IMR-90 (cell line): ENCODE measurements at regions not wholly inside any gene's neighbourhood (a gene's known extent, or its start where the extent isn't known, plus 50 kb on each side); places are given as distances from the start of the nearest gene placed in this dataset.

Experiments used
- ATAC-seq: fragments of 200-7000 bp; cut with Tn5 transposase; 2 replicates; pipeline ENCODE4 v1.9.1; 2020; ENCODE audit warnings: low read depth, mild to moderate bottlenecking, moderate library complexity
- BruUV-seq: library from RNA; stranded (reverse); fragments of 400-500 nt; replicated peaks from 2 replicates; lab custom pipeline; 2021; lab: Mats Ljungman, UMichigan
- CTCF ChIA-PET: fragments of 300-600 bp; formaldehyde crosslinking; extraction: SDS; loops from one replicate; lab custom pipeline; 2021; ENCODE audit warnings: antibody characterized with exemption; lab: Yijun Ruan, JAX
- POLR2A ChIA-PET: fragments of 300-600 bp; sonication (Branson Sonifier 250); formaldehyde crosslinking; loops from one replicate; lab custom pipeline; 2022; ENCODE audit warnings: antibody characterized with exemption; ENCODE audit not compliant: unreplicated experiment; lab: Charles Lee
- DNase-seq: peaks from one replicate; pipeline ENCODE4 v3.0.0; 2013
- H2AFZ ChIP-seq: replicated peaks from 2 replicates; pipeline ENCODE3; 2013; ENCODE audit warnings: low read length, mild to moderate bottlenecking; ENCODE audit not compliant: poor library complexity
- H2AK5ac ChIP-seq: 2 replicates; pipeline ENCODE4 v1.6.1; 2013; ENCODE audit warnings: low read depth, low read length, inconsistent platforms
- H2AK9ac ChIP-seq: replicated peaks from 2 replicates; pipeline ENCODE3; 2013; ENCODE audit warnings: mild to moderate bottlenecking, low read depth, low read length, moderate library complexity; ENCODE audit not compliant: poor library complexity
- H2BK120ac ChIP-seq: 2 replicates; pipeline ENCODE4 v1.6.1; 2013; ENCODE audit warnings: low read depth, low read length, inconsistent platforms
- H2BK15ac ChIP-seq: 3 replicates; pipeline ENCODE4 v1.6.1; 2013; ENCODE audit warnings: low read depth, low read length, inconsistent platforms
- H2BK20ac ChIP-seq: 2 replicates; pipeline ENCODE4 v1.6.1; 2013; ENCODE audit warnings: low read depth, mild to moderate bottlenecking, inconsistent platforms, low read length, moderate library complexity
- H2BK5ac ChIP-seq: 2 replicates; pipeline ENCODE4 v1.6.1; 2013; ENCODE audit warnings: mild to moderate bottlenecking, low read depth, low read length, inconsistent platforms; ENCODE audit not compliant: poor library complexity, severe bottlenecking
- H3K14ac ChIP-seq: replicated peaks from 2 replicates; pipeline ENCODE4 v1.6.1; 2013; ENCODE audit warnings: low read depth, low read length, inconsistent platforms
- H3K18ac ChIP-seq: 2 replicates; pipeline ENCODE4 v1.6.1; 2013; ENCODE audit warnings: low read depth, low read length, control low read depth
- H3K23ac ChIP-seq: 2 replicates; pipeline ENCODE4 v1.6.1; 2013; ENCODE audit warnings: low read depth, low read length, inconsistent platforms
- H3K27ac ChIP-seq: 2 replicates; pipeline ENCODE4 v1.5.1; 2013; ENCODE audit warnings: mild to moderate bottlenecking, control low read depth, low read length; ENCODE audit not compliant: insufficient read depth
- H3K27me3 ChIP-seq: 2 replicates; pipeline ENCODE4 v1.6.1; 2013; ENCODE audit warnings: low read length; ENCODE audit not compliant: control insufficient read depth, insufficient read depth
- H3K36me3 ChIP-seq: 2 replicates; pipeline ENCODE4 v1.6.1; 2013; ENCODE audit warnings: low read length, mixed read lengths; ENCODE audit not compliant: control insufficient read depth, insufficient read depth
- H3K4ac ChIP-seq: 2 replicates; pipeline ENCODE4 v1.6.1; 2013; ENCODE audit warnings: low read depth, low read length, inconsistent platforms
- H3K4me1 ChIP-seq: 2 replicates; pipeline ENCODE4 v1.6.1; 2013; ENCODE audit warnings: low read length, mixed read lengths; ENCODE audit not compliant: control insufficient read depth, insufficient read depth
- H3K4me2 ChIP-seq: 2 replicates; pipeline ENCODE4 v1.6.1; 2013; ENCODE audit warnings: low read depth, mild to moderate bottlenecking, control low read depth, low read length, moderate library complexity
- H3K4me3 ChIP-seq: 2 replicates; pipeline ENCODE4 v1.5.1; 2013; ENCODE audit warnings: low read depth, mild to moderate bottlenecking, control low read depth, low read length, moderate library complexity; ENCODE audit not compliant: insufficient read depth
- H3K56ac ChIP-seq: 2 replicates; pipeline ENCODE4 v1.6.1; 2013; ENCODE audit warnings: low read length, inconsistent platforms; ENCODE audit not compliant: insufficient read depth; ENCODE audit errors: extremely low read depth
- H3K79me1 ChIP-seq, 2 experiments: 2 replicates each; pipeline ENCODE4 v1.6.1; 2013; ENCODE audit warnings: low read length in 2 of 2, inconsistent platforms in 1 of 2, low read depth in 1 of 2
- H3K9ac ChIP-seq: 2 replicates; pipeline ENCODE4 v1.6.1; 2013; ENCODE audit warnings: low read depth, low read length, control low read depth
- H3K9me1 ChIP-seq: 2 replicates; pipeline ENCODE4 v1.6.1; 2013; ENCODE audit warnings: low read length, inconsistent platforms; ENCODE audit not compliant: insufficient read depth
- H3K9me3 ChIP-seq: 2 replicates; pipeline ENCODE4 v1.6.1; 2013; ENCODE audit warnings: low read length; ENCODE audit not compliant: control insufficient read depth, insufficient read depth
- H4K20me1 ChIP-seq: 2 replicates; pipeline ENCODE4 v1.6.1; 2013; ENCODE audit warnings: low read length, inconsistent platforms; ENCODE audit not compliant: insufficient read depth
- H4K5ac ChIP-seq: 2 replicates; pipeline ENCODE4 v1.6.1; 2013; ENCODE audit warnings: mild to moderate bottlenecking, low read depth, low read length, control low read depth
- H4K8ac ChIP-seq, 2 experiments: 2 replicates each; pipeline ENCODE4 v1.6.1; 2013; ENCODE audit warnings: low read depth in 2 of 2, low read length in 2 of 2, control low read depth in 1 of 2, inconsistent platforms in 1 of 2
- H4K91ac ChIP-seq: 2 replicates; pipeline ENCODE4 v1.6.1; 2013; ENCODE audit warnings: low read depth, low read length, inconsistent platforms; ENCODE audit not compliant: insufficient read depth
- BHLHE40 ChIP-seq: fragments of 150-350 bp; IDR thresholded peaks from 2 replicates; pipeline ENCODE4 v1.6.1; 2016; ENCODE audit warnings: mild to moderate bottlenecking, low read depth, low read length
- CHD1 ChIP-seq: IDR thresholded peaks from 2 replicates; pipeline ENCODE4 v1.6.1; 2012; ENCODE audit warnings: low read depth, low read length, improper control_type of control experiment
- MAZ ChIP-seq: IDR thresholded peaks from 2 replicates; pipeline ENCODE4 v1.6.1; 2012; ENCODE audit warnings: low read depth, mild to moderate bottlenecking, low read length, improper control_type of control experiment, moderate library complexity, borderline replicate concordance
- MXI1 ChIP-seq: IDR thresholded peaks from 2 replicates; pipeline ENCODE4 v1.6.1; 2012; ENCODE audit warnings: low read depth, mild to moderate bottlenecking, low read length, moderate library complexity, borderline replicate concordance
- NFE2L2 ChIP-seq: fragments of 150-350 bp; IDR thresholded peaks from 2 replicates; pipeline ENCODE4 v1.6.1; 2016; ENCODE audit warnings: low read depth, mild to moderate bottlenecking, low read length
- RAD21 ChIP-seq: IDR thresholded peaks from 2 replicates; pipeline ENCODE4 v1.6.1; 2012; ENCODE audit warnings: low read length, improper control_type of control experiment
- RCOR1 ChIP-seq: IDR thresholded peaks from 2 replicates; pipeline ENCODE4 v1.6.1; 2012; ENCODE audit warnings: mild to moderate bottlenecking, low read length, improper control_type of control experiment; ENCODE audit not compliant: insufficient replicate concordance
- RFX5 ChIP-seq: IDR thresholded peaks from 2 replicates; pipeline ENCODE4 v1.8.0; 2012; ENCODE audit warnings: low read depth, mild to moderate bottlenecking, low read length, moderate library complexity
- USF2 ChIP-seq: fragments of 150-350 bp; IDR thresholded peaks from 2 replicates; pipeline ENCODE4 v1.6.1; 2017; ENCODE audit warnings: mild to moderate bottlenecking, antibody characterized with exemption, low read length, low read depth
- WGBS, 2 experiments: methylation state at CpG; one replicate each; pipeline versions ENCODE4 v1.1.5 to v1.1.7; 2013; ENCODE audit warnings: missing lambda C conversion rate in 2 of 2; ENCODE audit not compliant: insufficient read length in 1 of 2; ENCODE audit errors: extremely low coverage in 2 of 2; 5-methylcytosine and 5-hydroxymethylcytosine counted together
- dilution Hi-C: fragments of 300-500 bp; cut with HindIII; formaldehyde crosslinking; loops from one replicate; pipeline ENCODE4 v1.14.3; 2018; ENCODE audit warnings: low sequenced_read_pairs; ENCODE audit not compliant: unreplicated experiment
- in situ Hi-C: fragments of 300-500 bp; cut with MboI; formaldehyde crosslinking; loops from 3 replicates; pipeline ENCODE4 v1.14.3; 2019; ENCODE audit warnings: low sequenced_read_pairs, inconsistent platforms, mixed read lengths
- intact Hi-C: fragments of 100-400 bp; cut with micrococcal nuclease; formaldehyde crosslinking; loops from 2 replicates; pipeline ENCODE4 v1.10.0; 2022

GRCh38 chr1:5324883-5325282 is 667.3 kb downstream of the NPHP4 start:
- intact Hi-C loops (no loop called here), in situ Hi-C loops (no loop called here), dilution Hi-C loops (no loop called here)
- no peaks in the 10 kb centered on the region for H3K79me1 ChIP-seq
- no peak overlapping the region for H3K9ac ChIP-seq
- H3K4me2 ChIP-seq: no peak overlapping the region
- no peak overlapping the region for H2AK9ac ChIP-seq
- DNase-seq: no peak
- no peaks in the 10 kb centered on the region for H3K4me1 ChIP-seq
- no CpG with 5 or more reads among the region's 2 CpGs for WGBS, 2 experiments
- H4K20me1 ChIP-seq: no peaks in the 10 kb centered on the region
- H3K9me1 ChIP-seq: no peaks in the 10 kb centered on the region
- H2AFZ ChIP-seq: no peak overlapping the region
- ChIA-PET CTCF (no interaction called here), POLR2A (no interaction called here)
- no peak overlapping the region for H4K91ac ChIP-seq
- H2BK20ac ChIP-seq: no peak overlapping the region
- no peaks in the 10 kb centered on the region for H3K36me3 ChIP-seq
- H3K9me3 ChIP-seq: peaks cover 16% of the 10 kb centered on the region
- H4K8ac ChIP-seq: no peak overlapping the region
- H3K23ac ChIP-seq: no peak overlapping the region
- no TSS peak for BruUV-seq
- H3K27ac ChIP-seq: no peak overlapping the region
- H3K4me3 ChIP-seq: no peak overlapping the region
- no peak for ATAC-seq
- H3K14ac ChIP-seq: no peak overlapping the region
- TF ChIP-seq RFX5 (no peak), CHD1 (no peak), MXI1 (no peak), RCOR1 (no peak), MAZ (no peak), RAD21 (no peak), BHLHE40 (no peak), NFE2L2 (no peak), USF2 (no peak)
- no peak overlapping the region for H3K4ac ChIP-seq
- no peak overlapping the region for H2AK5ac ChIP-seq
- no peak overlapping the region for H2BK120ac ChIP-seq
- H3K27me3 ChIP-seq: no peaks in the 10 kb centered on the region
- H3K56ac ChIP-seq: no peak overlapping the region
- no peak overlapping the region for H3K18ac ChIP-seq
- no peak overlapping the region for H2BK15ac ChIP-seq
- H2BK5ac ChIP-seq: no peak overlapping the region
- H4K5ac ChIP-seq: no peak overlapping the region
